ENCODE measurements at regions not wholly inside any gene's neighbourhood (a gene's known extent, or its start where the extent isn't known, plus 50 kb on each side); places are given as distances from the start of the nearest gene placed in this dataset.
A peak's percentile ranks its signal among the peaks of the same experiment; 100 is the strongest.

GRCh38 chr1:98400446-98400845, 261.1 kb upstream of the SNX7 start:
- H3K27ac ChIP-seq = no peak overlapping the region
- H3K27me3 ChIP-seq (replicated peaks) = no peaks in the 10 kb centered on the region
- DNase-seq (ENCODE audit: low read depth in 1 of 2, low spot score in 2 of 2) = no peak
- no peak overlapping the region for H3K4me3 ChIP-seq
- H3K36me3 ChIP-seq = no peaks in the 10 kb centered on the region
- H3K4me1 ChIP-seq (replicated peaks) = no peaks in the 10 kb centered on the region
- no peaks in the 10 kb centered on the region for H3K9me3 ChIP-seq (replicated peaks)

GRCh38 chr1:98399218-98399617, 262.3 kb upstream of the SNX7 start:
- Histone ChIP-seq H3K27me3 (replicated peaks) (no peaks in the 10 kb centered on the region), H3K27ac (no peak overlapping the region), H3K4me3 (no peak overlapping the region), H3K36me3 (no peaks in the 10 kb centered on the region), H3K4me1 (replicated peaks) (no peaks in the 10 kb centered on the region), H3K9me3 (replicated peaks) (no peaks in the 10 kb centered on the region)
- DNase-seq (ENCODE audit: low read depth in 1 of 2, low spot score in 2 of 2) = no peak

- no peaks in the 10 kb centered on the region for H3K4me1 ChIP-seq (replicated peaks)
- no peak overlapping the region for H3K27ac ChIP-seq
- DNase-seq (ENCODE audit: low read depth in 1 of 2, low spot score in 2 of 2) = no peak
- no peaks in the 10 kb centered on the region for H3K27me3 ChIP-seq (replicated peaks)
- H3K36me3 ChIP-seq = no peaks in the 10 kb centered on the region
- H3K4me3 ChIP-seq = no peak overlapping the region
- no peaks in the 10 kb centered on the region for H3K9me3 ChIP-seq (replicated peaks)
Measured at GRCh38 chr1:98398649-98399048, 262.9 kb upstream of the SNX7 start.

- H3K4me1 ChIP-seq (replicated peaks) = no peaks in the 10 kb centered on the region
- H3K4me3 ChIP-seq = no peak overlapping the region
- no peaks in the 10 kb centered on the region for H3K36me3 ChIP-seq
- no peak overlapping the region for H3K27ac ChIP-seq
- no peaks in the 10 kb centered on the region for H3K9me3 ChIP-seq (replicated peaks)
- no peak for DNase-seq (ENCODE audit: low read depth in 1 of 2, low spot score in 2 of 2)
- H3K27me3 ChIP-seq (replicated peaks) = no peaks in the 10 kb centered on the region
Measured at GRCh38 chr1:98398092-98398491, 263.4 kb upstream of the SNX7 start.

GRCh38 chr1:98393719-98394118, 267.8 kb upstream of the SNX7 start:
- Histone ChIP-seq H3K9me3 (replicated peaks) (no peaks in the 10 kb centered on the region), H3K4me3 (no peak overlapping the region), H3K27ac (no peak overlapping the region), H3K27me3 (replicated peaks) (no peaks in the 10 kb centered on the region), H3K36me3 (no peaks in the 10 kb centered on the region), H3K4me1 (replicated peaks) (peaks cover 10% of the 10 kb centered on the region)
- no peak for DNase-seq (ENCODE audit: low read depth in 1 of 2, low spot score in 2 of 2)

- peaks cover 22% of the 10 kb centered on the region for H3K4me1 ChIP-seq (replicated peaks)
- H3K27ac ChIP-seq = no peak overlapping the region
- no peak for DNase-seq (ENCODE audit: low read depth in 1 of 2, low spot score in 2 of 2)
- H3K27me3 ChIP-seq (replicated peaks) = no peaks in the 10 kb centered on the region
- no peak overlapping the region for H3K4me3 ChIP-seq
- no peaks in the 10 kb centered on the region for H3K9me3 ChIP-seq (replicated peaks)
- H3K36me3 ChIP-seq = no peaks in the 10 kb centered on the region
Measured at GRCh38 chr1:98391175-98391574, 270.3 kb upstream of the SNX7 start.

- H3K4me1 ChIP-seq (replicated peaks) = peaks cover 25% of the 10 kb centered on the region
- no peak overlapping the region for H3K4me3 ChIP-seq
- DNase-seq (ENCODE audit: low read depth in 1 of 2, low spot score in 2 of 2) = no peak
- no peaks in the 10 kb centered on the region for H3K36me3 ChIP-seq
- no peaks in the 10 kb centered on the region for H3K9me3 ChIP-seq (replicated peaks)
- no peaks in the 10 kb centered on the region for H3K27me3 ChIP-seq (replicated peaks)
- no peak overlapping the region for H3K27ac ChIP-seq
Measured at GRCh38 chr1:98389809-98390208, 271.7 kb upstream of the SNX7 start.

- peak overlapping the region; percentile 37 for H3K27ac ChIP-seq
- DNase-seq (ENCODE audit: low read depth in 1 of 2, low spot score in 2 of 2) = peak in 1 of 2 experiments; percentile 43
- no peaks in the 10 kb centered on the region for H3K36me3 ChIP-seq
- H3K4me1 ChIP-seq (replicated peaks) = peaks cover 27% of the 10 kb centered on the region
- H3K4me3 ChIP-seq = no peak overlapping the region
- H3K27me3 ChIP-seq (replicated peaks) = no peaks in the 10 kb centered on the region
- no peaks in the 10 kb centered on the region for H3K9me3 ChIP-seq (replicated peaks)
Measured at GRCh38 chr1:98388441-98388840, 273.1 kb upstream of the SNX7 start.

- peak overlapping the region; percentile 37 for H3K27ac ChIP-seq
- no peak overlapping the region for H3K4me3 ChIP-seq
- H3K27me3 ChIP-seq (replicated peaks) = no peaks in the 10 kb centered on the region
- H3K36me3 ChIP-seq = no peaks in the 10 kb centered on the region
- no peak for DNase-seq (ENCODE audit: low read depth in 1 of 2, low spot score in 2 of 2)
- H3K4me1 ChIP-seq (replicated peaks) = peaks cover 27% of the 10 kb centered on the region
- H3K9me3 ChIP-seq (replicated peaks) = no peaks in the 10 kb centered on the region
Measured at GRCh38 chr1:98387701-98388100, 273.8 kb upstream of the SNX7 start.

- Histone ChIP-seq H3K27ac (no peak overlapping the region), H3K4me3 (no peak overlapping the region), H3K4me1 (replicated peaks) (peaks cover 27% of the 10 kb centered on the region), H3K36me3 (no peaks in the 10 kb centered on the region), H3K27me3 (replicated peaks) (no peaks in the 10 kb centered on the region), H3K9me3 (replicated peaks) (no peaks in the 10 kb centered on the region)
- no peak for DNase-seq (ENCODE audit: low read depth in 1 of 2, low spot score in 2 of 2)
Measured at GRCh38 chr1:98386675-98387440, 274.7 kb upstream of the SNX7 start.

- peaks cover 27% of the 10 kb centered on the region for H3K4me1 ChIP-seq (replicated peaks)
- no peak for DNase-seq (ENCODE audit: low read depth in 1 of 2, low spot score in 2 of 2)
Measured at GRCh38 chr1:98385652-98386051, 275.9 kb upstream of the SNX7 start.

GRCh38 chr1:98384461-98385141, 276.9 kb upstream of the SNX7 start:
- DNase-seq (ENCODE audit: low read depth in 1 of 2, low spot score in 2 of 2) = no peak
- Histone ChIP-seq H3K27ac (no peak overlapping the region), H3K4me1 (replicated peaks) (peaks cover 24% of the 10 kb centered on the region), H3K4me3 (no peak overlapping the region), H3K27me3 (replicated peaks) (no peaks in the 10 kb centered on the region), H3K9me3 (replicated peaks) (no peaks in the 10 kb centered on the region), H3K36me3 (no peaks in the 10 kb centered on the region)

More at GRCh38 chr1:98385652-98386051, 275.9 kb upstream of the SNX7 start:
- Histone ChIP-seq H3K36me3 (no peaks in the 10 kb centered on the region), H3K9me3 (replicated peaks) (no peaks in the 10 kb centered on the region), H3K27me3 (replicated peaks) (no peaks in the 10 kb centered on the region), H3K27ac (no peak overlapping the region), H3K4me3 (no peak overlapping the region)

- Histone ChIP-seq H3K9me3 (replicated peaks) (no peaks in the 10 kb centered on the region), H3K27me3 (replicated peaks) (no peaks in the 10 kb centered on the region), H3K4me1 (replicated peaks) (peaks cover 11% of the 10 kb centered on the region), H3K4me3 (no peak overlapping the region), H3K36me3 (no peaks in the 10 kb centered on the region), H3K27ac (no peak overlapping the region)
- DNase-seq (ENCODE audit: low read depth in 1 of 2, low spot score in 2 of 2) = no peak
Measured at GRCh38 chr1:98382986-98383740, 278.4 kb upstream of the SNX7 start.

GRCh38 chr1:98382586-98382985, 278.9 kb upstream of the SNX7 start:
- Histone ChIP-seq H3K4me1 (replicated peaks) (peaks cover 6% of the 10 kb centered on the region), H3K27me3 (replicated peaks) (no peaks in the 10 kb centered on the region), H3K9me3 (replicated peaks) (no peaks in the 10 kb centered on the region), H3K27ac (no peak overlapping the region), H3K36me3 (no peaks in the 10 kb centered on the region), H3K4me3 (no peak overlapping the region)
- no peak for DNase-seq (ENCODE audit: low read depth in 1 of 2, low spot score in 2 of 2)
